Kidney (tissue), 13 donors: ENCODE measurements at regions not wholly inside any gene's neighbourhood (a gene's known extent, or its start where the extent isn't known, plus 50 kb on each side); places are given as distances from the start of the nearest gene placed in this dataset.
"Not testable (repeated sequence)": the region's sequence is repeated elsewhere in the genome, so short reads cannot be mapped to it uniquely, and the experiment has no call there.

Source experiments
- DNase-seq, 5 donors: peaks; one replicate each; pipeline ENCODE4 v3.0.0-alpha.2; 2013 to 2020
- FAIRE-seq: peaks from 2 replicates; lab custom pipeline; 2012; peaks lifted over from hg19 to GRCh38; lab: Jason Lieb, UNC
- H3K27ac ChIP-seq, 2 donors: one replicate each; pipeline ENCODE4 v1.7.0; 2013; ENCODE audit warnings: low read depth in 2 of 2, low read length in 2 of 2, inconsistent platforms in 1 of 2
- H3K27me3 ChIP-seq: one replicate; pipeline ENCODE4 v1.7.1; 2013; ENCODE audit warnings: low read length, inconsistent platforms; ENCODE audit not compliant: control insufficient read depth, insufficient read depth
- H3K36me3 ChIP-seq, 3 donors: one replicate each; pipeline versions ENCODE4 v1.7.0 to v1.7.1; 2013; ENCODE audit warnings: low read length in 3 of 3, control low read depth in 1 of 3, inconsistent platforms in 1 of 3; ENCODE audit not compliant: insufficient read depth in 3 of 3, control insufficient read depth in 2 of 3
- H3K4me1 ChIP-seq, 3 donors: one replicate each; pipeline versions ENCODE4 v1.7.0 to v1.7.1; 2013; ENCODE audit warnings: low read length in 3 of 3, inconsistent platforms in 1 of 3, low read depth in 1 of 3; ENCODE audit not compliant: control insufficient read depth in 2 of 3, insufficient read depth in 2 of 3
- H3K4me3 ChIP-seq, 3 donors: one replicate each; pipeline versions ENCODE4 v1.7.0 to v1.8.1; 2013; ENCODE audit warnings: low read length in 3 of 3, control low read depth in 1 of 3, inconsistent platforms in 1 of 3
- H3K9ac ChIP-seq, 3 donors: one replicate each; pipeline versions ENCODE4 v1.7.0 to v1.7.1; 2013; ENCODE audit warnings: low read length in 3 of 3, control low read depth in 1 of 3, inconsistent platforms in 1 of 3
- H3K9me3 ChIP-seq, 3 donors: one replicate each; pipeline versions ENCODE4 v1.7.0 to v1.7.1; 2013; ENCODE audit warnings: low read length in 3 of 3, control low read depth in 1 of 3, inconsistent platforms in 1 of 3; ENCODE audit not compliant: control insufficient read depth in 2 of 3, insufficient read depth in 1 of 3
- intact Hi-C: fragments of 100-400 bp; cut with DNase I; formaldehyde crosslinking; loops from one replicate; pipeline ENCODE4 v1.11.1; 2022
- TF ChIP-seq, protein P1 (sequence below): IDR thresholded peaks from 3 replicates; pipeline ENCODE4 v1.5.1; 2012; ENCODE audit warnings: mild to moderate bottlenecking, moderate library complexity, borderline replicate concordance; ENCODE audit not compliant: insufficient read depth; ENCODE audit errors: extremely low read depth
- donor health status: control.
- donor health status: control.
- donor health status: control.
- donor health status: control.
- donor health status: control.
- donor health status: DM: yes; HTN: yes; CAD: no.
- donor health status: Normal renal cell carcinoma (clear cell type).

- Histone ChIP-seq H3K27me3 (no peaks in the 10 kb centered on the region), H3K27ac (no peak overlapping the region), H3K4me3 (no peak overlapping the region), H3K9me3 (no peaks in the 10 kb centered on the region), H3K4me1 (no peaks in the 10 kb centered on the region), H3K9ac (no peak overlapping the region), H3K36me3 (no peaks in the 10 kb centered on the region)
- intact Hi-C loops, result no loop called here
- DNase-seq (no peak), FAIRE-seq (no peak)
- TF ChIP-seq, protein P1, sequence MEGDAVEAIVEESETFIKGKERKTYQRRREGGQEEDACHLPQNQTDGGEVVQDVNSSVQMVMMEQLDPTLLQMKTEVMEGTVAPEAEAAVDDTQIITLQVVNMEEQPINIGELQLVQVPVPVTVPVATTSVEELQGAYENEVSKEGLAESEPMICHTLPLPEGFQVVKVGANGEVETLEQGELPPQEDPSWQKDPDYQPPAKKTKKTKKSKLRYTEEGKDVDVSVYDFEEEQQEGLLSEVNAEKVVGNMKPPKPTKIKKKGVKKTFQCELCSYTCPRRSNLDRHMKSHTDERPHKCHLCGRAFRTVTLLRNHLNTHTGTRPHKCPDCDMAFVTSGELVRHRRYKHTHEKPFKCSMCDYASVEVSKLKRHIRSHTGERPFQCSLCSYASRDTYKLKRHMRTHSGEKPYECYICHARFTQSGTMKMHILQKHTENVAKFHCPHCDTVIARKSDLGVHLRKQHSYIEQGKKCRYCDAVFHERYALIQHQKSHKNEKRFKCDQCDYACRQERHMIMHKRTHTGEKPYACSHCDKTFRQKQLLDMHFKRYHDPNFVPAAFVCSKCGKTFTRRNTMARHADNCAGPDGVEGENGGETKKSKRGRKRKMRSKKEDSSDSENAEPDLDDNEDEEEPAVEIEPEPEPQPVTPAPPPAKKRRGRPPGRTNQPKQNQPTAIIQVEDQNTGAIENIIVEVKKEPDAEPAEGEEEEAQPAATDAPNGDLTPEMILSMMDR, result no peak
These were observed 639.8 kb downstream of the TMEM121 start for GRCh38 chr14:106166232-106166631.

GRCh38 chr14:106166650-106167204 is 640.3 kb downstream of the TMEM121 start:
- Histone ChIP-seq H3K4me1 (no peaks in the 10 kb centered on the region), H3K27me3 (no peaks in the 10 kb centered on the region), H3K9me3 (no peaks in the 10 kb centered on the region), H3K36me3 (no peaks in the 10 kb centered on the region), H3K4me3 (no peak overlapping the region), H3K9ac (no peak overlapping the region), H3K27ac (no peak overlapping the region)
- no peak for DNase-seq
- FAIRE-seq, result no peak
- intact Hi-C loops, result no loop called here
- TF ChIP-seq, protein P1, result no peak

DNA sequence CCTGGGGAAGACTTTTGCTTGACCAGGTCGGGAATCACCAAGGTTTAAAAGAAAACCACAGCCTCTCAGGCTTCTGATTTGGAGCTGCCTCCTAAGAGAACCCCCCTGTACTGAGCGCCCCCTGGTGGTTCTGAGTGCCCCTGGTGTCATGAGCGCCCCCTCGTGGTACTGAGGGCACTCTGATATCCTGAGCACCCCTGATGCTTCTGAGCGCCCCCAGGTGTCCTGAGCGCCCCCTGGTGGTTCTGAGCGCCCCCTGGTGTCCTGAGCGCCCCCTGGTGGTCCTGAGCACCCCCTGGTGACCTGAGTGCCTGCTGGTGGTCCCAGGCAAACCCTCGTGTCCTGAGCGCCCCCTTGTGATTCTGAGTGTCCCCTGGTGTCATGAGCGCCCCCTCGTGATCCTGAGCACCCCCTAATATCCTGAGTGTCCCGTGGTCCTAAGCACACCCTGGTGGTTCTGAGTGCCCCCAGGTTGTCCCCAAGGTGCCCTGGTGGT is 643.8 kb downstream of the TMEM121 start:
- H3K36me3 ChIP-seq, DNase-seq, H3K27ac ChIP-seq, intact Hi-C loops, H3K9ac ChIP-seq, H3K4me1 ChIP-seq, H3K27me3 ChIP-seq, FAIRE-seq, H3K4me3 ChIP-seq, H3K9me3 ChIP-seq: not testable (repeated sequence)

DNA sequence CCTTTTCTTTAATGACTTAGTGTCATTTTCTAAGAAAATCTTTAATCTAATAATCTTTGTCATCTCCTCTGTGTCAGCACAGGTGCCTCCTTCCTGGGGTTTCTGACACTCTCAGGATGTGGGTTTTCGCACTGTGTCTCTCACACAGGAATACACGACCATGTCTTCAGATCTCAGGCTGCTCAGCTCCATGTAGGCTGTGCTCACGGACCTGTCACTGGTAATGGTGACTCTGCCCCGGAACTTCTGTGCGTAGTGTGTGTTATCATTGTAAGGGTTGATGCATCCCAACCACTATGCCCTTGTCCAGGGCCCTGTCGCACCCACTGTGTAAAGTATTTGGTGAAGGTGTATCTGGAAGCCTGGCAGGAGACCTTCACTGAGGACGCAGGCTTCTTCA is 647.8 kb downstream of the TMEM121 start:
- DNase-seq (no peak), FAIRE-seq (no peak)
- Histone ChIP-seq H3K27ac (no peak overlapping the region), H3K36me3 (no peaks in the 10 kb centered on the region), H3K4me1 (no peaks in the 10 kb centered on the region), H3K27me3 (no peaks in the 10 kb centered on the region), H3K4me3 (no peak overlapping the region), H3K9ac (no peak overlapping the region), H3K9me3 (no peaks in the 10 kb centered on the region)
- intact Hi-C loops, result no loop called here
- TF ChIP-seq, protein P1, result no peak

GRCh38 chr14:106177266-106178246 is 651.2 kb downstream of the TMEM121 start:
- H3K4me3 ChIP-seq, H3K27ac ChIP-seq, H3K36me3 ChIP-seq, H3K9ac ChIP-seq, H3K9me3 ChIP-seq, intact Hi-C loops, FAIRE-seq, DNase-seq, H3K4me1 ChIP-seq, H3K27me3 ChIP-seq: not testable (repeated sequence)
